HG03103 (cell line): ENCODE measurements at regions not wholly inside any gene's neighbourhood (a gene's known extent, or its start where the extent isn't known, plus 50 kb on each side); places are given as distances from the start of the nearest gene placed in this dataset.

Source experiments
- ATAC-seq: cut with Tn5 transposase; IDR thresholded peaks from one replicate; pipeline ENCODE4 v1.9.1; 2021; ENCODE audit warnings: low read depth; ENCODE audit not compliant: unreplicated experiment

DNA sequence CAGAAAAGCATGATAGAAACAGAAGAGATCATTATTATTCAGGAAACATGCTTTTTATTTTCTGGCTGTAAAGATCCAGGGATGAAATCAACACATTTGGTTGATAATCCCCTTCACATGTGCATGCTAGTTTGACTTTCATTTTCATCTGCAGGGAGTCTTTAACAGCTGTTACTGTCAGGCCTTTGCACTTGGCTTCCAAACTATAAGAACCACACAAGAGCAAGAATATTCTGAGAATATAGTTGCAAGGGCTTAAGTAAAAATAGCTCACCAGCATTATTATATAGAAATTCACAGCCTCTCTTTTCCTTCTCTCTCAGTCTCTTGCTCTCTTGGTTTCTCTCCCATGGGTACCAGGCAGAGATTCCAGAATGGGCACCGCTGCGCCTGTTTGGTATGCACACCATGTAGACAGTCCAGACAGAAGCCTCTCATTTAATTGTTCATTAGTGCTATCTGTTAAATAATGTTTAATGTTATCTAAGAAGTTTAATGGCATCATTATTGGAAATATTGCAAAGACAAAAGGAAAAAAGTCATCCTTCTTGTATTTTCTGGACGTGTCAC is 622.3 kb upstream of the PLXNA2 start:
- ATAC-seq, result no peak

DNA sequence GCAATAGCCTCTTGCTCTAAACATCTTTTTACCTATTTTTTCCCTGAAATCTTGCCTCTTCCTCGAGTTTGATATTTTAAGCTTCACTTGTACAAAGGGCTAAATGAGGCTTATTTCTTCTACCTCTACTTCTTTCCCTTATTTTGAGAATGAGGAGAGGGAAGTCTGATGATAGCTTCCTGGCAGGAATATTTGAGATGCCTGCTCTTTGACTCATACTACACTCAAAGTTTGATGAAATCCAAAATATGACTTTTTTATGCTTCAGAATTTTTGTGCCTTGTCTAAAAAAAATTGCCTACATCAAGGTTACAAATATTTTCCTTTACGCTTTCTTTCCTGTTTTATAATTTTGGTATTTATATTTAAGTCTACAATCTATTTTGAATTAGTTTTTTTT is 624.4 kb upstream of the PLXNA2 start:
- ATAC-seq, result no peak

- ATAC-seq, result no peak
Measured at GRCh38 chr1:208874915-208875314, 630.7 kb upstream of the PLXNA2 start.

DNA sequence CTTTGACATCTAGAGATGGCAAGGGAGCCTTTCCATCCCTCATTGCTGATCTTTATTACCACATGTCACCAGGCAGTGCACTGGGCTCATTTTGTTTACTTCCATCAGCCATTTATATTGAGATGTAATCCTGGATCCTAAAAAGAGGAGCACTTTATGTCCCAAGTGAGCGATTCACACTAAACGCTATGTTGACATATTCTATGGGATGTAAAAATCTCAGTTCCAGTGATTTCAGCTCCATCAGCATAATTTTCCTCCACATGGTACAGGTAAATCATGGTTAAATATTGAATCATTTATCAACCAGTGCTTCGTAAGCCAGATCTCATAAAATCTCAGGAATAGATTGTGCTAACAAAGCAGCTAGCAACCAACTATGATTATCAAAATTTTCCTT is 634.8 kb upstream of the PLXNA2 start:
- no peak for ATAC-seq

- no peak for ATAC-seq
Measured at GRCh38 chr1:208880433-208881100, 636.4 kb upstream of the PLXNA2 start.

DNA sequence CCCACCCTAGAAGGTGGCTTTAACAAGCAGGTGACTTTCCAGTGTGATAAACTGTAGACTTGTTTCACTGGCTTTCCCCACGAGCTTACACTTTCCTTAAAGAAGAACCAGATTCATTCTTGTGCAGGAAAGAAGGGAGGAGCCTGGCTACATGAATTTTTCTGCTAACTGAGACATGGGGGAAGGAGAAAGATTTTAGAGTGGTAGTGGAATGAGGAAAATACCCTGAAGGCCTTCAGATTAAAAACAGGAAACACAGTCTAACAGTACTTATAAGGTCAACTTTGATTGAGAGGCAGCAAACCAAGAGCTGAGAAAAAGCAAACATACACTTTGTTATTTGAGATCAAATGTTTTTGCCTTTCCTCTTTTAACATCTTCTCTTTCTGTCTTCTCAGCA is 640.9 kb upstream of the PLXNA2 start:
- ATAC-seq, result no peak

GRCh38 chr1:208885650-208886049 is 641.5 kb upstream of the PLXNA2 start:
- ATAC-seq, result no peak

GRCh38 chr1:208888376-208888775 is 644.2 kb upstream of the PLXNA2 start:
- ATAC-seq, result no peak

DNA sequence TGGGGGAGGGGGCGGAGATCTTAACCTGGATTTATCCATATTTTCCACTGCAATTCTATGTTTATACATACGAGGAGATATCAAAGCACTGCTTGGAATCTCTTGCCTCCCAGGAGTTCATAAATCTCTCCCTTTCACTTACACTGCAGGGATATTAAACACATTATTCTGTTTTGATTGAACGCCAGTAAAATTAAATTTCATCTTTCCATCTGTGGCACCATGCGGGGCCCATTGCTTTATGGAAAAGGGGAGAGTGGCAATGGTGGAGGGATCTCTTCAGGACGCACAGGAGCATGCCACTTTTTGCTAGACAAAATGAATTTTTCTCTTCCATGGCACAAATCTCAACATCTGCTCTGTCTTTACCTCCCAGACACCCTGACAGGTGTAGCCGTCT is 648.0 kb upstream of the PLXNA2 start:
- ATAC-seq, result no peak

DNA sequence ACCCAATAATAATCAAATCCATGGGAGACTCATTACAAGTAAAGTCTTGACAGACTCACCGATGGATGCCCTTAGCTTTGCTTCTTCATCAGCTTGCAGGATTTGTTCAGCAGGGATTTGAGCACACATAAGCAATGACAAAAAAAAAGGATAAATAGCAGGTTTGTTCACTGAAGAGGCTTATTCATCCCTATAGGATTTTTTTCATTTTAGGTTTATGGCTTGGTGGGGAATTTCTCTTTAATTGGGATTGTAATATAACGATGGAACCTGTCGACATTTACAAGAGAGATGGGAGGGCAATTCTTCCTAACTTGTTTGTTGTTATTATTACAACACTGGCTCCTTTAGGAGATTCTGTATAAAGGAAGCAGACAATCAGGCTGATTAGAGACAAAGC is 649.1 kb upstream of the PLXNA2 start:
- ATAC-seq, result no peak

DNA sequence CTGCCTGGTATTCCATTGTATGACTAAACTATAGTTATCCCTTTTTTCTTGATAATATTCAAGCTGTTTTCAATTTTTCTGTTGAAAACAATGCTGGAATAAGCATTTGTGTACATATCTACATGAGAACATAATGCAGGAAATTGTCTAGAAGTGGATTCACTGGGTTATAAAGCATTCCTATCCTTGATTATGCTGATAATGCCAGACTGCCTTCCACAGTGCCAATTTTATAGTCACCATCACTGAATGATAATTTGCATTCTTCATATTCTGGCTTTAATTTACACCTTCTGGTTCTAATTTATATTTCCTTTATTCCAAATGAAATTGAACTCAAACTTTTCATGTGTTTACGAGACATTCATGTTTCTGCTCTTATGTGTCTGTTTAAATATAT is 651.0 kb upstream of the PLXNA2 start:
- no peak for ATAC-seq

GRCh38 chr1:208895820-208896219 is 651.6 kb upstream of the PLXNA2 start:
- ATAC-seq, result no peak

- ATAC-seq, result no peak
Measured at GRCh38 chr1:208896768-208897167, 652.6 kb upstream of the PLXNA2 start.

- no peak for ATAC-seq
Measured at GRCh38 chr1:208899438-208899837, 655.3 kb upstream of the PLXNA2 start.

- no peak for ATAC-seq
Measured at GRCh38 chr1:208903251-208903905, 659.2 kb upstream of the PLXNA2 start.

DNA sequence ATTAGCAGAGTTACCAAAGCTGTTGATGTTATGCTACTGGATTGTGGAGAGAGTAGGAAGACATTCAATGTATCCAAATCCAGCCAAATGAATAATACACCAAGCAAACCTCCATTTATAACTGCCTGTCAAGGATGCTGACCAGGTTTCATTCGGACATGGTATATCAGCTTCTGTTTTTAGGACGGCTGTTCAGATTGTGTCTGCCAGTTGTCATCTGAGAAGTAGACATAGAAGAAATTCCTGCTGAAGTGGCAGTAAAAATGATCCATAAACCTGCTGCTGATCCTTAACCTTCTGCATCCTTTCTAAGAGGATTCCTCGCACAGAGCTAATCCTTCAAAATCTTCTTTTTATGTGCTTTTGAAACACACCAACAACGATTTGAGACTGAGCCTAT is 663.6 kb upstream of the PLXNA2 start:
- no peak for ATAC-seq

- no peak for ATAC-seq
Measured at GRCh38 chr1:208909011-208909984, 665.1 kb upstream of the PLXNA2 start.

GRCh38 chr1:208910161-208910560 is 666.0 kb upstream of the PLXNA2 start:
- ATAC-seq, result no peak

- ATAC-seq, result no peak
Measured at GRCh38 chr1:208917281-208917680, 666.2 kb upstream of the CAMK1G start.

- ATAC-seq, result no peak
Measured at GRCh38 chr1:208917723-208918122, 665.8 kb upstream of the CAMK1G start.

- no peak for ATAC-seq
Measured at GRCh38 chr1:208918160-208918559, 665.4 kb upstream of the CAMK1G start.
